ENCODE measurements at regions not wholly inside any gene's neighbourhood (a gene's known extent, or its start where the extent isn't known, plus 50 kb on each side); places are given as distances from the start of the nearest gene placed in this dataset.

DNA sequence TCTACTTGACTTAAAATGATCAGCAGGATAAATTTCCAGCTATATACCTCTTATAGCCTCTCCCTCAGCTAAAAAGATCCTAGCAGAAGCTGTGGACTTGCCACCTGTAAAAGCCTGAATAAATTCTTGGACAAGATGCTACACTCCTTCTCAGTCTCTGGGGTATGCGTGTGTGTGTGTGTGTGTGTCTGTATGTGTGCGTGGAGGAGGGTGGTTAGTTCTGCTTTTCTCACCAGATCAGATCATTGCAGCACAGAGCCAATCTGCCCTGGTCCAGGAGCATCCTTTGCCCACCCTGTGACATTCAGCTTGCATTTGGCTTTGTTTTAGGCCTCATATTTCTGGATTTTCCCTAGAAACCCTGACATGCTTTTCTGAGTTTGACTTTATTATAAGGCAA, 438.3 kb downstream of the RFC3 start:
- no peak for DNase-seq

DNA sequence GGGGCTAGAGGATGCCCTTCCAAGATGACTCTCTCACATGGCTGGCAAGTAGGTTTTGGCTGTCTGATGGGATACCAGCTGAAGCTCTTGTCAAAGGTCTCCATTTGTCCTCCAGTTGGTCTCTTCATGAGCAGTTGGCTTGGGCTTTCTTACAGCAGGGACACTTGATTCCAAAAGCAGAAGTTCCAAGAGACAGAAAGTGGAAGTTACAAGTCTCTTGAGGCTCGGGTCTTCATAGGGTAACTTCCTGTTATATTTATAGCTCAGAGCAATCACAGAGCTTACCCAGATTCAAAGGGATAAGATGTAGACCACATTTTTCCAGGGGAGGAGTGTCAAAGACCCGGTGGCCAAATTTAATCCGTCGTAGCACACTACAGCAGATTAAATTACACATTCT, 440.0 kb downstream of the RFC3 start:
- DNase-seq = peak; percentile 27

DNA sequence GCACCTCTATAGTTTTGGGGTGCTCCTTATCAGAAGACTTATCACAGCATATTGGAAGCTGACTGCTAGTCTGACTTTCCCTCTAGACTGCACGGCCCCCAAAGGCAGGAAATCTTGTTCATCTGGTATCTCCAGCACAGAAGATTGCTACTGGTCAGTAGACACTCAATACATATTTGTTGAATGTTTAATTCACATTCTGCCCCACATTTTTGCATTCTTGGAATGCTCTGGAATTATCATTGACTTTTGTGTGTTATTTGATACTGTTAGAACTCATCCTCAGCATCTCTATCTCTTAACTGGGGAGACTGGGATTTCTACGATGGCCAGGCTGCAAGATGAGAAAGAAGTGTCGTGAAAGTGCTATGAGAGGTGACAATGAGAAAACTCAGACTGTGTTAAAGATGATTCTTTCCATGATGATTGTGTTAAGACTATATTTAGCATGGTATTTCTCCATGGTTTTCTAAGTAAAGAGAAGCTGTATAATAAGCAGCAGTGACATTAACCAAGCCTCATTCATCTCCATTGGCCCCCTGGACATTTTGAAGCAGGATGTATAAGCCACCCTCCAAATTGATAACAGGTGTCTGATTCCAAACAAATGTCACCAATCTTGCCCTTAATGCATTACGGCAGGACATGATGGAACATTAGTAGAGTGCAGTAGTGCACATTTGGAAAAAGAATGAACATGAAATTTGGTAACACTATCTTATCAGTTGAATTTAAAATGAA, 440.9 kb downstream of the RFC3 start:
- DNase-seq = no peak

DNA sequence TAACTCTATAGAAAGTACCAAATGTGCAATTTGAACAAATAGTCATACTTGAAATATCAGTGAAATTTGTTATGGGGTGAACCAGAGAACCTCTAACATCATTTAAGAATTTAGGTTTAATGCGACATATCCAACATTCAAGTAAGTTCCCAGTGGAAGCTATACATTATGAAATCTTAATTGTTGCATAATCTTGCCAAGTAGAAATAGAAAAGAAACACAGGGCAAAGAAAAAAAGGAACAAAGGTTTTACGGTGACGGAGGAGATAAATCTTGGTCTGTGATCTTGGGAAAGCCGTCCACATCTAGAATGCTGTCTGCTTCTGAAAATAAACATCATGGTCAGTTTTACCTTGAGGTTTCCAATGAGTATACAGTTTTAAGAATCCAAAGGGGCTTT, 445.7 kb downstream of the RFC3 start:
- DNase-seq = no peak

DNA sequence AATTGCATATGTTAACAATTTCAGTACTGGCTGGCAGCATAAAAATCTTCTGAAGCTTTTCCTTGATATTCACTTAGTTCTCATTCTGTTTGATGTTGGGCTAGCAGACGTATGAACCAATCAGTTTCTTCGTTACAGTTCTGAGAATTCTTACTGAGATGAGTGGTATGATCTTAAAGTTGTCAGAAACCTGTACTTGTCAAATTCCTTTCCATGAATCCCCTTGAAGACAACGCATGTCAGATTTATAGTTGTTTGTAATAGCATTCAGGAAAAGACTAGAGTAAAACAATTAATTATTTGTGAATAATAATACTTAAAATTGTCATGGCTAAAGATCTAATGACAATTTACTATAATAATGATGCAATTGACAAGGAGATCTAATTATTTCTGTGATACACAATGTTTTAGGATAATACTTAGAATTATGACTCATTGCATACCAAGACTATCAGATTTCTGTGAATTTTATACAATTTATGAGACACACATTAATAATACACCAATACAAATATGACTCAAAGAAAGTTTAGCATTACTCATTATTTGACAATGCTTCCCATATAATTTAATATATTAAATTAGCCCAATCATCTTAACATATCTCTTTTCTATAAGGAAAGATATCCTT, 447.2 kb downstream of the RFC3 start:
- DNase-seq = no peak

DNA sequence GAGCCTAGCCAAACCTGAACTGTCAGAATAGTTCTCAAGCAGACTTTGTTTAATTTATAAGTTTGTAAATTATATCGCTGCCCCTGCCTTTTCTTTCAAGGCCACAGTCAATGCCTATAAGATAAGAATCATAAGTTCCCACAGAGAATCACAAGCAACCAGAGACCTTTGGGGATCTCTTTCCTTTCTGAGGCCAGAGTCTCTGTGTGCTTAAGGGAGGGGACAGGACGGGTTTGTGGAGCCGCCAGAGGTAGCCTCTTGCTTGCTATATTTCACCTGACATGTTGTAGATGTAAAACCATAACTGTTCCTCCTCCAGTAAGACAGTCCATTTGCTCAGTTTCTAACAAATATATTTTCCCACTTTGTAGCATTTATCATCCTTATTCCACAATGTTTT, 458.8 kb downstream of the RFC3 start:
- no peak for DNase-seq

DNA sequence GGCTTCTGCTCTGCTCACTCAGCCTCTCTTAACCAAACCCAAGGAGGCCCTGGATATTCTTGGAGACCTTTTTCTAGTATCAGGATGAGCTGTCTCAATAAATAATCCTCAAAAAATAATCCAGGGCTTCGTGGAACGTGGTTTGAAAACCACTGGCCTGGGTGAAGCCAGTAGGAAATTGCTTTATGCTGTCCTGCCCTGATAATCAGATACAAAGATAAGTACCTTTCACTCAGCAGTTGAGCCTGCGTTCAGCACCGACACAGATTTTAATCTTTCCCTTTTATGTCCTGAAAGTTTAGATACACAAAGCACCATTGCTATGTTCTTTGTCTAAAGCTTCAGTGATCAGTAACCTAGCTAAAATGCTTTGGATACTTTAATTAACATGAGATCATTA, 460.0 kb downstream of the RFC3 start:
- no peak for DNase-seq

DNA sequence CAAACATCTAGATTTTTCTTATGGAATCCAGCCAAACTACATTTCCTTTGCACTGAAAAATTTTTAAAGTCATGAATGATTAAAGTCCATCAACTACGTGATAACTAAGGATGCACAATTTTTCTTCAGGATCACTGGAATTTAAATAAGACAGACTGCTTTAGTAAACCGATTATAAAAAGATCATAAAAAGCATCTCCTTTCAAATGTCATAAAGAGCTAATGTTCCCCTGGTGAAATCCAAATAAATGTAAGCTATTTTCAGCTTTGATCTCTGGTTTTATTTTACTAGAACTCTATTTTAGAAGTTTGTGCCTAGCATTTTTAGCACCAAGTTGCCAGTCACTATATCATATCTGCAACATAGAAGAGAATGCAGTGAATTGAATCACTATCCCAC, 460.8 kb downstream of the RFC3 start:
- no peak for DNase-seq

DNA sequence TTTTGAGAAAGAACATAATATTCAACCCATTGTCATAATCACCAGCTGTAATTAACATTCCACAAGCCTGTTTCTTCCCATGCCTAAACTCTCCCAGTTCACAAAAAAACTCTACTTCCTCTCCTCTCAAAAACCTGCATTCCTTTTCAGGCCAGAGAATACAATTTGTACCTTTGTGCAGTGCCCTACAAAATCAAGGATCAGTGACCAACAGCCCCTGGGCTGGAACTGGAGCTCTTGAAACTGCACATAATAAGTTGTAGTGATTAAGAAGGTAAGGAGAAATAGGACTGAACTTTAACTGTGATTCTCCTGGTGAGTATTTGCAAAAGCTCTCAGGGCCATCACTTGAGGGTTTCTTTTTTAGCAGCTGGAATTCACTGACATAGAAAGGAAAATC, 472.7 kb downstream of the RFC3 start:
- DNase-seq = no peak

DNA sequence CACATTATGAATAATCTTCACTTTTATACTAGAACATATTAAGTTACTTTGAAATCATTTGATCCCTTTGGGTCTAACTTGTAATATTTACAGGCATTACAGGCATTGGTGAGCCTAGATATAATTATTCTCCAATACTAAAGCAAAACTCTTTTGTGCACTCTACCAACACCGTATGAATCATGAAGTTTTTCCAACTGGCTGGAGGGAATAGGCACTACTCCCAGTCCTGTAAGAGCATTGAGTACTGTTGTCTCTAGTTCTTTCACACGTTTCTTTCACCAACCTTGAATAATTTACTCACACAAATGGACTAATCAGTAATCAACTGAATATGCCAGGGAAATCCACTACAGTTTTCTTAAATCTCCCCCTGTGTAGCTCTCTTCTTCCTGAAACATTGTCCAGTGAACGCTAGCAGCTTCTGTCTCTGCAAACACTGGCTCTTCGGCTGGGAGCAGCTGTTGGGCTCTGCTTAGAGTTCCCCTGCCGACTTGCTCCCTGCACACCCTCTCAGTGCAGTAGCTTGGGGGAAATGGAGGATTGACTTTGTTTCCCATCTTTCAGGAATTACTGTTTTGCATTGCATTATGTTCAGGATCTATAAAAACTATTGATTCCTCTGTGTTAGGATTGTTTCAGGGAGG, 476.7 kb downstream of the RFC3 start:
- no peak for DNase-seq

DNA sequence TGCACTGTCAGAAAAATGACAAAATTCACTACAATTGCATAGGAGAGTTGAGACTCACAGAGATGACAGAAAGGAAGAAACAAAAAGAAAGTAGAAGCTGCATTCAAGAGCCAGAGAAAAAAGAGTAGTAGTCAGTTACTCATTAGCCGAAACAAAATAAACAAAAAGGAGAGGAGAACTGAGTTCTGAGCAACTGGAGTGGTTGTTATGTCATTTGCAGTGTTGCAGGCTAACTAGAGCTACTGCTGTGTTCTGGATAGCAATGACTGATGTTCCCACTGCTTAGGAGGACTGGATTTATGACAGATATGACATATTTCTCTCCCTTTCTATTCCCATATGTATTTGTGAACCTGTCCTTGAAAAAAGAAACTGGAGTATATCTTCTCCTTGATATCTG, 482.6 kb downstream of the RFC3 start:
- DNase-seq = no peak

DNA sequence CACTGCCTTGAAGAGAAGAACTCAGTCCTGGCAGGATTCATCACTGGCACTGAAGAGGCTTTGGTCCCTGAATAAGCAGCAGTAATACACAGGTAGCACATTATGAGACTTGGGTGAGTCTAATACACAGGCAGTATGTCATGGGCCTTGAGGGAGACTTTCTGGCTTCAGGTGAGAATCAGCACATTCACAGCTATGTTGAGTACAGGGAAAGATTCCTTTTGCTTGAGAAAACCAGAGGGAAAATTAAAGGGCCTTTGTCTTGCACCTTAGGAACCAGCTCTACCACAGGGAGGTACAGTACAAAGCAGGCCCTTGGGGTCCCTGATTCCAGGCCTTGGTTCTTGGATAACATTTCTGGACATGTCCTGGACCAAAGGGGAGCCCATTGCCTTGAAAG, 484.6 kb downstream of the RFC3 start:
- DNase-seq = no peak

DNA sequence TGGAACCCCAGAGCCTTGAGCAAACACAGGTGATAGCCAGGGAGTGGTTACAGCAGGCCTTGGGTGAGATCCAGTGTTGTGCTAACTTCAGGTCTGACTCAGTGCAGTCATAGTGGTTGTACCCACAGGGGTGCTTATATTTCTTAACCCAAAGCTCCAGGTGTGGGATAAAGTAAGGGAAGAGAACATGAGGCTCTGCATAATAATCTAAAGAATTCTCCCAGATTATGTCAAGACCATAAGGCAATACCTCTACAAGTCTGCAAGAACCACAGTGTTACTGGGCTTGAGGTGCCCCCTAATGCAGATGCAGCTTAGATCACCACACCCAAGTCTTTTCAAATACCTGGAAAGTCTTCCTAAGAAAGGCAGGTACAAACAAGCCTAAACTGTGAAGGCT, 485.4 kb downstream of the RFC3 start:
- DNase-seq = no peak

DNA sequence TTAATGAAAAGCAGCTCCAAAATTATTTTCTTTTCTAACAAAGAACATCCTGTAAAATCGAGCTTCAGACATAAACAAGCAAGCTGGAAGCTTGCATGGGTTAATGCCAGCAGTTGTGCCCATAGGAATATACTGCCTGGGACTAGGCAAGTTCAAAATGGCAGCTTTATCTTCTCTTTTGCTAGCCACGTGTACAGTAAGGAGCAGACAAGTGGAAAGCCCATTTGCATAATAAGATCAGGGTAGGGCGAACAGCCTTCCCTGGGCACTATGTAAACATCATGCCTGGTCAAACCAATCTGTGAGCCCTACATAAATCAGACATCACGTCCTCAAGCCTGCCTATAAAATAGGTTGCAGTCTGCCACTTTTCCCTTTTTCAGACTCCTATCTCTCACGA, 489.7 kb downstream of the RFC3 start:
- no peak for DNase-seq

DNA sequence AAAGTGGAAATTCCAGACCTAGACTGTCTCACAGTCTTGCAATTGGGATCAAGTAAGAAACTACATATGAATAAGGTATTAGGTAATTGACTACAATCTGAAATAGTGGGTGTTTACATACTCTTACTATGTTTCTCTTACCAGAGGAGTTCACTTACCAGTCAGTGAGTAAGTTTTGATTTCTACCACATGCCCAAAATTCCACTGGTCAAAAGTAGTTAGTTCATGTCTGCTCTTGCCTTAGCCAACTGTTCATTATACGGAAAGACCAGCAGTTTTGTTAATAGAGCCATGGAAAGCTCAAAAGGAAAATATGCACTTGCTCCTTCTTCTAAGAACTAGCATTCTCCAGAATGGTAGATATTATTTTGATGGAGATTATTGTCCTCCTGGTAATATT, 490.8 kb downstream of the RFC3 start:
- no peak for DNase-seq

DNA sequence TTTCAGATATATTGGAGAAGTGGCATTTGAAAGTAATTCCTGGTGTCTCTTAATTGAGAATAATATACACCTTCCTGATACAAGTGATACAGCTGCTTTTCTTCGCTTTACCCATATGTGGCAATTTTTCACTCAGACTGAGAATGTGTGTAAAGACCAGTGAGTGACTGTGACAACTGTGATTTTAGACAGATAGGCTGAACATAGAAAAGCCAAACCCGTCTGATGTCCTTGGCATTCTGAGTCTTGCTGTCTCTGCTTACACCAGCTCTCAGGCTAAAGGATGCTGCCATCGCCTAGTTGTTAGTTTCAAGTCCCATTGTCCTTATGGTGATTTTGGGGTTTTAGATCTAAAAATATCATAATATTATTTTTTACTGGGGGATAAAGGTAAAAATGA, 492.6 kb downstream of the RFC3 start:
- no peak for DNase-seq

DNA sequence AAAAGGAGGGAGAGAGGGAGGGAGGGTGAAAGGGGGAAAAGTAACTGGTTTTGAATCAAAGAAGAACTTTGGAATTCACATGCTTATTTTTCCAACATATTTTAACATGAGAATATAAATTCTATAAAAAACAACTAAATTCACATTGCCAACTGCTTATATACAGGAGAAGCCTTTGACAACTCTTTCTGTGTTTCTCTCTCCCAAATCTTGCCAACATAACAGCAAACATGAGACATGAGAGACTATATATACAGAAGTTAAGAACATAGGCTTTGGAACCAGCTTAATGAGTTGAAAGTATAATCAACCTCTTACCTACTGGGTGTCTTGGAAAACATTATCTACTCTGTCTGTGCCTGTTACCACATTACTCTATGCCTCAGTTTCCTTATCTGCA, 493.3 kb downstream of the RFC3 start:
- no peak for DNase-seq

DNA sequence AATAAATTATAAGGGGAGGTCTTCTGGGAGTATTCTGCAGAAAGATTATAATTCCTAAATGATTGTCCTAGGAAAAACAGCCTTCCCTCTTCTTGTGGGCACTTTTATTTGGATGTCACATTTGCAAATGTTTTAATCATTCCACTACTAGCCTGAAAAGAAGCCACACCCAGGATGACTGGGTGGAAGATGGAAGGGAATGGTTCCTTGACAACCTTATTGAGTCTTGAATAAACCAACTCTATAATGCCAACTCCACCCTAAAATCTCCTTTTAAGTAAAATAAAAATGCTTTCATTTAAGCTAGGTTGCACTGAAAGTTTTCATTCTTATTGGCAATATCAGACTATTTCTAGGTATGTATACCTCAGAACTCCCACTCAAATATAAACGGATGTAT, 494.6 kb downstream of the RFC3 start:
- no peak for DNase-seq

DNA sequence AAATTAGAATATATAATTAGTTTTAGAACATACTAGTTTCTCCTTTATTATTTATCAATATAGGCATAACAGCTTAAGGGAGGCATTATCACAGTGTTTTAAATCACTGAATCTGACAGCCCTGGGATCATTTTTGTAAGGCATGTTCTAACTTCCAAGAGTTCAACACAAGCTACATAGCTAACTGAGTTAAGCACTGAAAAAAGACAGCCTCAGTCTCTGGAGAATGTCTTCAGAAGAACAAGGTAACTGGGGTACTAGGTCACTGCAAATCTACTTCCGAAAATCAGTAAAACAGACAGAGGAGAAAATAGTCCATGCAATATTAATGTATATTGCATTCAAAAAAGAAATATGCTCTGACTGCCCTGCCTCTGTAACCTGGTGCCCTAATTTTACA, 502.1 kb downstream of the RFC3 start:
- no peak for DNase-seq

DNA sequence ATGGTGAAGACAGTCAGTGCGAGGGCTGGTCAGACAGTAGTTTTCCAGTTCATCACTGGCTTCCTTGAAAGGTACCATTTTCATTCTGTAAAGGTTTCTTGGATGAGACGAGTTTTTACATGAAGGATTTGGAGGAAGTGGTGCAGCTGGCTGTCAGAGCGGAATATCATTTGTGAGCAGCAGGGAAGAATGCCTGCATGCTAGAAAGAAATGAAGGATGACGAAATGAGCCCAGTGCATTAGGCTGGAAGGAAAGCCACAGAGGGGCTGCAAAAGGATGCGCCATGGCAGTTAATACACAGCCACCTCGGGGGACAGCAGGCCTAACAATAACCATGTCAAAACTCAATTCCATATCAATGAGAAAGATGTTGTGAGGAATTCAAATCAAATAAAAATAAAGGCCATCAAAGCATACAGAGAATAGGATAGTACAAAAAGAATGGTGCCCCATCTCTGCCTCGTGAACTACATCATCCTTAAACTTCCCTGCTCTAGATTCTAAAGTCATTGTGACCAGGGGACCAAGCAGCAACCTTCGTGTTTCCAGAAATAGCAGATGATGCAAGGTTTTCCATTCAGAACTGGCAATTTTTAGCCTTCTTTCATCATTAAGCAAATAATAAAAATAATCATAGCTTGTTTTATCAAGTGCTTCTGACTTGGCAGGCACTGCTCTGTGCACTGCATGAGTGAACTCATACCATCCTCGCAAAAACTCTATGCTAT, 504.2 kb downstream of the RFC3 start:
- no peak for DNase-seq

DNA sequence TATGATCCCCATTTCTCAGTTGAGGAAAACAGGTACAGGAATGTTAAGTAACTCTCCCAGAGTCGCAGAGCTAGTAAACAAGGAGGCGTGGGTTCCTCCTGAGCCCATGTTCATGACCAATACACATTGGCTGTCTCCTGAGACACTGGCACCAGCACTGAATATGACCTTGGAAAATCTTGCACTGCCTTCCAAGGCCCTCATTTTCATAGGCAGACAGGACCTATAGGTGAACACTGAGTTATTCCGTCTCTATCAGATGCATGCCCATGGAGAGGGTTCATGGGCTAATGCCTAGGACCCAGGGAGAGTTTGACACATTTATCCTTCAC, 504.8 kb downstream of the RFC3 start:
- DNase-seq = no peak

DNA sequence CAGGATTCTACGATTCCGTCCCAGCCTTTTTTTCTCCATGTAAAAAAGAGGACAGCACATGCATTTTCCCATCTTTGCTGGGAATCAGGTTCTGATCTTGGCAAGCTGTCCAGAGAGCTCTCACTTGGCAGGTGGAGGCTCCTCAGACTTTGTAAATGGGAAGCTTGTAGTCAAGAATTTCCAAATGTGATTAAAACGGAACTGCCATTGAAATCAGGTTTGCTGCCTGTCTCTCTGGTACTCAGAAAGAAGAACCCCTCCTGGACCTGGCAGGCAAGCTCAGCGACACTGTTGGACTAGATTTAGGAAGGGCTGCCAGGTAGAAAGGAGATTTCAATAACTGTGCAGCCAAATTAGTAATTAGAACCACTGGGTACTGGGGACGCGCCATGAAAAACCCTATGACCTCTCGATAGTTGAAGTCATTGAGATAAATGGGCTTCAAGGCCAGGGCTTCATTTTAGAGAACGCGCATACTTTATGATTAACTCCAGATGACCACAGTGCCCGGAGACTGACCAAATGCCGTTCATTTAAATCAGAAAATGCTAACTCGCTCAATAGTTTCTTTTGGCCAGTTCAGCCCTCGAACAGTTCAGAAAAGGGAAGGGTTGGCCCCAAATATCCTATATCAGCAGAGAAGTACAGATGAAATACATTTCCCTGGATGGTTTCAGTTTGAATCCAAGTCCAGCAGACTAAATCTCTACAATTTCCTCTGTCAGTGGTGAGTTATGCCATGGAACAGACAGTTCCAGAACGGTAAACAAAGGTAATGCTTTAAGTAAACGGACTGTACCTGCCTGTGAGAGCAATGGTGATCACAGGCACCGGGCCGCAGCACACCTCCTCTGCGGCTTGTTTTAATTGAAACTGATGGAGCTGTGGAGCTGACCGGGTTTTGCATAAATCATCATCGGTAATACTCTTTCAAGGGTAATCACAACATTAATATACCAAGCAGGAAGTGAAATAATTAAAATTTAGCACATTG, 517.4 kb downstream of the RFC3 start:
- no peak for DNase-seq

DNA sequence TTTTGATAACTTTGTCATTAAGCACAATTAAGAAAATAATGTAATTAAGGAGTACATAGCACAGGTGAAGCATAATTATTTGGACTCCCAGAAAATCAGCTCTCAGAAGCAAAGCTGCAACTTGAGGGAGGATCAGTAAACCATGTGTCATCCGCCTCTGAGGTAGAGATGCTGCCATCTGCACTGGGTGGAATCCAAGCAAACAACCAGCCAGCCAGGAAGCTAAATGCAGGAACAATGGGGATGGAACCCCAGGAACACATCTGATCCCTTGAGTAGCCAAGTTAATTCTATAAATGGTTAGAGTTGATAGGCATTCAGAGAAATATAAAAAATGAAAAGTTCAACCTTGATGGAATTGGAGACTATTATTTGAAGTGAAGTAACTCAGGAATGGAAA, 520.2 kb downstream of the RFC3 start:
- DNase-seq = no peak
